ENCODE measurements at regions not wholly inside any gene's neighbourhood (a gene's known extent, or its start where the extent isn't known, plus 50 kb on each side); places are given as distances from the start of the nearest gene placed in this dataset.
"Not testable (repeated sequence)": the region's sequence is repeated elsewhere in the genome, so short reads cannot be mapped to it uniquely, and the experiment has no call there.

DNA sequence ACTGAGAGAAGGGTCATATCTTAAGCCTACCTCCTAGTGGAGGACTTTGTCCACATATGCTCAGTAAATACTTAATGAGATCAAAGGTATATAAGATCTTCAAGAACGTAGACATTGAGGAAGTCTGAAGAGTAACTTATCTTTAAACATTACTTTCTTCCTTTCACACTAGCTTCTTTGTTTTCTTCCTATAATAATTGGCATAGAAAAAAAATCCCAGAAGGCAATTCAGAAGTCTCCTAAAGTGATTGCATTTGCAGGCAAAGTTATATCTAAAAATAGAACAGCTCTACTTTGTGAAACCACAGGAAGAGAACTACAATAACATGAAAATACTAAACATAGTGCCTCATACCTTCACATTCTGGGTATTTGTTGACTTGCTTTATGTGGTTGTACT lies 150.4 kb downstream of the PPP1R3A start:
- TF ChIP-seq, protein P1, sequence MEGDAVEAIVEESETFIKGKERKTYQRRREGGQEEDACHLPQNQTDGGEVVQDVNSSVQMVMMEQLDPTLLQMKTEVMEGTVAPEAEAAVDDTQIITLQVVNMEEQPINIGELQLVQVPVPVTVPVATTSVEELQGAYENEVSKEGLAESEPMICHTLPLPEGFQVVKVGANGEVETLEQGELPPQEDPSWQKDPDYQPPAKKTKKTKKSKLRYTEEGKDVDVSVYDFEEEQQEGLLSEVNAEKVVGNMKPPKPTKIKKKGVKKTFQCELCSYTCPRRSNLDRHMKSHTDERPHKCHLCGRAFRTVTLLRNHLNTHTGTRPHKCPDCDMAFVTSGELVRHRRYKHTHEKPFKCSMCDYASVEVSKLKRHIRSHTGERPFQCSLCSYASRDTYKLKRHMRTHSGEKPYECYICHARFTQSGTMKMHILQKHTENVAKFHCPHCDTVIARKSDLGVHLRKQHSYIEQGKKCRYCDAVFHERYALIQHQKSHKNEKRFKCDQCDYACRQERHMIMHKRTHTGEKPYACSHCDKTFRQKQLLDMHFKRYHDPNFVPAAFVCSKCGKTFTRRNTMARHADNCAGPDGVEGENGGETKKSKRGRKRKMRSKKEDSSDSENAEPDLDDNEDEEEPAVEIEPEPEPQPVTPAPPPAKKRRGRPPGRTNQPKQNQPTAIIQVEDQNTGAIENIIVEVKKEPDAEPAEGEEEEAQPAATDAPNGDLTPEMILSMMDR (IDR thresholded peaks at IDR 0.05; ENCODE audit: extremely low read depth, missing control alignments), result no peak
- no peak for DNase-seq (ENCODE audit: low spot score)

DNA sequence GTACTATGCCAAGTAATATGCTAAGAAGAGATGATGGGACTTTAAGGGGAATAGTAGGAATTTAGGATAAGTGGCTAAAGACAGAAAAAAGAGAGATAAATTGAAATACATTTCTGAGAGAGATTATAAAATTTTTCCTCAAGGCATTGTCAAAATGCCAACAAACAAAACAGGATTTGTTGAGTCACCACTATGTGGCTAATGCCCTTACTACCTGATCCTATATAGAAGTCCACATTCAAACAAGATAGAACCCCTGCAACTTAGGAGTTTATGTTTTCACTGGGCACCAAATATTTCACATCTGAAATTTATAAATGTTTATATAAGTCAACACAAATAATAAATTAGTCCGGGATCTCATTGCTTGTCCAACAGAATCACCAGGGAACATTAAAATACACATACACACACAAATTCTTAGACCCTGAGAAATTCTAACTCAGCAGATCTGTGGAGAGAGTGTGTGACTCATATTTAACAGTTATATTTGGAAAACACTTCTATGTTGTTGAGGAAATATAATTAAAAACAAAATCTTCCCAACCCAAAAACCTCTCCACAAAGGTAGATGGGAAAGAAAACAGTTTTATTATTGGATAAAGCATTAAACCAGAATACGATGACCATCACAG lies 154.3 kb downstream of the PPP1R3A start:
- TF ChIP-seq, protein P1 (IDR thresholded peaks at IDR 0.05; ENCODE audit: extremely low read depth, missing control alignments), result no peak
- DNase-seq (ENCODE audit: low spot score), result no peak

DNA sequence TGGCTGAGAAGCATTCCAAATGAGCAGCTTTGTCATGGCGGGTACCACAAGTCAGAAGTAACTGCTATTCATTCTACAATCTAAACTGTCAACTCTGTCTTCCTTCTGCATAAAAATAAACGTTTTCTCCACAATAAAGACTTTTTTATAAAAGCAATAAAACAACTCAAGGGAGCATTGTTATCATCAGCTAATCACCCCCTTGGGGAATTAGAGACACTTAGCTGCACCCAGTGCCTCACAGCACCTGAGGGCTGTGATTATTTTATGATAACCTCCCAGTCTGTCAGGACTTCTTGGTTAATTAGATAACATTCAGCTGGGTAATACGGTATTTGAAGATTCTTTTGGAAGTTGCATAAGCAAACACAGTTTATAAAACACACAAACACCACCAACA lies 155.6 kb downstream of the PPP1R3A start:
- DNase-seq (ENCODE audit: low spot score), result no peak

DNA sequence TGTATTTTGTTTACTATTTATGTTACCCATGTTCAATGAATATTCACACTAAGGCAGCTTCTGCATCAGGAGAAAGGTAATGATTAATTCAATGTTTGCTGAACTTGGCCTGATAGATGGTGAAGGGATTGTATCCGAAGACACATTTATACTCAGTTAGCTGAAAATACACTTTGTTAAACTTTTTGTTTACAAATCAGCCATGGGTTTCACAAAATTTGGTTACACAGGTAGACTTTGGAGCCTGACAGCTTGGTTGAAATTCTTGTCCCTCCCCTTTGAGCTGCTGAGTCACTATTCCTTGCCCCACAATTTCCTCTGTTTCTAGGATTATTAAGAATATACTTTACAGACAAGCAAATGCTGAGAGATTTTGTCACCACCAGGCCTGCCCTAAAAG lies 162.6 kb downstream of the PPP1R3A start:
- TF ChIP-seq, protein P1 (IDR thresholded peaks at IDR 0.05; ENCODE audit: extremely low read depth, missing control alignments), result no peak
- no peak for DNase-seq (ENCODE audit: low spot score)

More for the DNA sequence above, 155.6 kb downstream of the PPP1R3A start:
- TF ChIP-seq, protein P1 (IDR thresholded peaks at IDR 0.05; ENCODE audit: extremely low read depth, missing control alignments), result no peak

GRCh38 chr7:113752689-113753088 lies 166.1 kb downstream of the PPP1R3A start:
- no peak for DNase-seq (ENCODE audit: low spot score)
- TF ChIP-seq, protein P1 (IDR thresholded peaks at IDR 0.05; ENCODE audit: extremely low read depth, missing control alignments), result no peak

DNA sequence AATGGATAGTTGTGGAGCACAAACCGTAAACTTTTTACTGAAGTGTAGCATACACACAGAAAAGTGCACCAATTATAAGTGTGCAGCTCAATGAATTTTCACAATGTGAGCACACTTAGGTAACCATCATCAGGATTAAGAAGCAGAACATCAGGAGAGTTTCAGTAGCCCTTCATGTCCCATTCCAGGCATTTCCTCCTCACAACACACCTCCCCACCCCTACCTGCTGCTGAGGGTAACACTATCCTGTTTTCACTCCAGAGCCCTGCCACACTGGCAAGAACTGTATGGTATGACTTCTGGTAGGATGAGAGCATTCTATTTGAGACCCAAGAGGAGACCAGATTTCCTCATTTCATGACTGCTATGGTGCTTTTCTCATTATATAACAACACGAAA lies 166.5 kb downstream of the PPP1R3A start:
- TF ChIP-seq, protein P1 (IDR thresholded peaks at IDR 0.05; ENCODE audit: extremely low read depth, missing control alignments), result no peak
- no peak for DNase-seq (ENCODE audit: low spot score)

DNA sequence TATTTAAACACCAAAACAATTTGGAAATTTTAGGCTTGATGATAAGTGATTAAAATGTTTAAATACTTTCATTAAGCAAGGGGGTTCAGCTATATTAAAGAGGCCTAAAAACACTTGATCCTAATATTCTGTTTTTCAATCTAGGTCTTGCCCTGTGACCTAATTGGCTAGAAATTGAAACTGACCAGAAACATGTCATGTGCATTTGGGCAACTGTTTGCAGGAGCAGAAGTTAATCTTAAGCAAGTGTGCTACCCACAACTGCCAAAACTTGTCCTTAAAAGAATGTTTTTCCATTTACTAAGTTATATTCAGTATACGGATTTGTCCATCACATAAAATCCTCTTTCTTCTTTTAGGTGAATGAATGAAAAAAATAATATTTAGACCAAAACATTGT lies 167.3 kb downstream of the PPP1R3A start:
- TF ChIP-seq, protein P1 (IDR thresholded peaks at IDR 0.05; ENCODE audit: extremely low read depth, missing control alignments), result no peak

DNA sequence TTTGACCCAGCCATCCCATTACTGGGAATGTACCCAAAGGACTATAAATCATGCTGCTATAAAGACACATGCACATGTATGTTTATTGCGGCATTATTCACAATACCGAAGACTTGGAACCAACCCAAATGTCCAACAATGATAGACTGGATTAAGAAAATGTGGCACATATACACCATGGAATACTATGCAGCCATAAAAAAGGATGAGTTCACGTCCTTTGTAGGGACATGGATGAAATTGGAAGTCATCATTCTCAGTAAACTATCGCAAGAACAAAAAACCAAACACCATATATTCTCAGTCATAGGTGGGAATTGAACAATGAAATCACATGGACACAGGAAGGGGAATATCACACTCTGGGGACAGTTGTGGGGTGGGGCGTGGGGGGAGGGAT lies 170.4 kb downstream of the PPP1R3A start:
- not testable (repeated sequence) for DNase-seq (ENCODE audit: low spot score)

More for the DNA sequence above, 167.3 kb downstream of the PPP1R3A start:
- DNase-seq (ENCODE audit: low spot score), result no peak

- DNase-seq (ENCODE audit: low spot score), result not testable (repeated sequence)
These were observed 175.8 kb downstream of the PPP1R3A start for GRCh38 chr7:113742946-113743431.

All from GM20000 (cell line).